GM12864 (cell line): ENCODE measurements at regions not wholly inside any gene's neighbourhood (a gene's known extent, or its start where the extent isn't known, plus 50 kb on each side); places are given as distances from the start of the nearest gene placed in this dataset.

Source experiments
- DNase-seq: peaks from one replicate; pipeline ENCODE4 v3.0.0-alpha.2; 2011; ENCODE audit warnings: low read depth
- H3K4me3 ChIP-seq: 2 replicates; pipeline ENCODE4 v1.5.1; 2011; ENCODE audit warnings: mild to moderate bottlenecking, low read depth, low read length, control low read depth
- TF ChIP-seq, protein P1 (sequence below): IDR thresholded peaks from 2 replicates; pipeline ENCODE4 v1.5.1; 2011; ENCODE audit warnings: low read depth, mild to moderate bottlenecking, moderate library complexity, low read length, control low read depth, inconsistent platforms; ENCODE audit errors: missing control alignments

DNA sequence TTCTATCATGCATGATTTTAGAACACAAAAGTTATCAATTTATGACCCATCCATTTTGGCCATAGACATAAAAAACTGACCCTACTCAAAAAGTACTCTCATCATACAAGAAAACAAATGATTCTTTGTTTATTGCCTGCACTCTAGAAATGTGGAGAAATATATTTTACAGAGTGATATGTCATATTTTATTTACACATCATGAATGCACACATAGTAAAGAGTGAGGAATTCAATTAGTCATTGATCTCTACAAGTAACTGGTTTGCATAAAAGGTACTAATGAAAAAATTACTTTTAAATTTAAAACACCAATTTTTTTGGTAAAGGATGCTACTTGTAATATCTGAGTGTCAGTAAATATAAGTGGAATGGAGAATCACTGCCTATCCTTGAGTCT is 242.5 kb upstream of the FAT4 start:
- DNase-seq: no peak
- TF ChIP-seq, protein P1, sequence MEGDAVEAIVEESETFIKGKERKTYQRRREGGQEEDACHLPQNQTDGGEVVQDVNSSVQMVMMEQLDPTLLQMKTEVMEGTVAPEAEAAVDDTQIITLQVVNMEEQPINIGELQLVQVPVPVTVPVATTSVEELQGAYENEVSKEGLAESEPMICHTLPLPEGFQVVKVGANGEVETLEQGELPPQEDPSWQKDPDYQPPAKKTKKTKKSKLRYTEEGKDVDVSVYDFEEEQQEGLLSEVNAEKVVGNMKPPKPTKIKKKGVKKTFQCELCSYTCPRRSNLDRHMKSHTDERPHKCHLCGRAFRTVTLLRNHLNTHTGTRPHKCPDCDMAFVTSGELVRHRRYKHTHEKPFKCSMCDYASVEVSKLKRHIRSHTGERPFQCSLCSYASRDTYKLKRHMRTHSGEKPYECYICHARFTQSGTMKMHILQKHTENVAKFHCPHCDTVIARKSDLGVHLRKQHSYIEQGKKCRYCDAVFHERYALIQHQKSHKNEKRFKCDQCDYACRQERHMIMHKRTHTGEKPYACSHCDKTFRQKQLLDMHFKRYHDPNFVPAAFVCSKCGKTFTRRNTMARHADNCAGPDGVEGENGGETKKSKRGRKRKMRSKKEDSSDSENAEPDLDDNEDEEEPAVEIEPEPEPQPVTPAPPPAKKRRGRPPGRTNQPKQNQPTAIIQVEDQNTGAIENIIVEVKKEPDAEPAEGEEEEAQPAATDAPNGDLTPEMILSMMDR: no peak
- H3K4me3 ChIP-seq: no peak overlapping the region

DNA sequence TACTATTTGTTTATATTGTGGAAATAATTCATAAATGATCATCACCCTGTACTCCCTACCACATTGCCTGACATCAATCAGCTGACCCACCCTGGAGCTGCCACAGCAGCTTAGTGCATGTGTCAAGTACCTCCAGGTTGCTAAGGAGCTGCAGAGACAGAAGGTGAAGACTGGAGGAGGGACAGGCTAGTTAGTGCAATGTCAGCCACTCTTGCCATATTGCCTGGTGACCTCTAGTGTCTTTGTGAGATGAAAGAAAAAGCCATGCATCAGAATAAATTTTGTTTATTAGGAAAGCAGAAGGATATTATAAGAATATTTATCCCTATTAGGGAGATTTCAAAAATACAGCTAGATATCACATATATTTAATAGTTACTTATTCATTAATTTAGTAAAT is 243.9 kb upstream of the FAT4 start:
- no peak for DNase-seq
- TF ChIP-seq, protein P1: no peak
- H3K4me3 ChIP-seq: no peak overlapping the region

DNA sequence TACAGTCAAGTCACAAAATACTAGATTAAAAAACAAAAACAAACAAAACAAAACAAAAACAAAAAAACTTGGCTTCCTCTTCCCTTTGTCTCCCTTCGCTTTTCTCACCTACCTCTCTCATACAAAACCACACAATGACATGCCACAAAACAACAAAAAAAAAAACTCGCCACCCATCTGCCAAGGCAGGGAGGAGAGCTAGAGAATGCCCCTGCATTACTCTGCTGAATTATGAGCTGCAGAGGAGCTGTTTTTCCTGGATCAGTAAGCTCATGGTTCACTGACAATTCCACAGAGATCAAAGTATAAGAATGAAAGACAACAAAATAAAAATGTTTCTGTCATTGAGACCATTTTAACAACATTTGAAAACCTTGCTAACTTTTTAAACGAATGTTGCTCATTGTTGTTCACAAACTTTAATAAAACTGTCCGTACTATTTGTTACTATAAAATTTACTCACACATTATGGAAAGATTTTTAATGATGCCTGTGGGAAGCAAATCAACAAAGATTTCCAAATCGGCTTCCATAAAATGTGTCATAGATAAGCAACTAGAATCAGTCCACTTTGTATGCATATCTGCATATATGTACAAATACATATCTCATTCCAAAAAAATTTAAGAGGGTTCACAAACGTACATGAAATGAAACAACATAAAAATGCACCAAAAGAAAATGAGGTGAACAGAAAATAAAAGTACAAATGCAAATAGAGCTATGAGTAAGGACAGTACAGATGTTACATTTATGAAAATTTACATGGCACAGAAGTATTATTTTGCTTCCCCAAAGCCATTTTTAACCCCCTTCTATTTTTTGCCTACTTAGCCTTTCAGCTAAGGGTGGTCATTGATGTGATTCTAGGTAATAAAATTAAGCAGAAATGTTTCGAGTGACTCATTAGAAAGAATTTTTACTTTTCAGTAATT is 252.4 kb upstream of the FAT4 start:
- TF ChIP-seq, protein P1: no peak
- no peak for DNase-seq

DNA sequence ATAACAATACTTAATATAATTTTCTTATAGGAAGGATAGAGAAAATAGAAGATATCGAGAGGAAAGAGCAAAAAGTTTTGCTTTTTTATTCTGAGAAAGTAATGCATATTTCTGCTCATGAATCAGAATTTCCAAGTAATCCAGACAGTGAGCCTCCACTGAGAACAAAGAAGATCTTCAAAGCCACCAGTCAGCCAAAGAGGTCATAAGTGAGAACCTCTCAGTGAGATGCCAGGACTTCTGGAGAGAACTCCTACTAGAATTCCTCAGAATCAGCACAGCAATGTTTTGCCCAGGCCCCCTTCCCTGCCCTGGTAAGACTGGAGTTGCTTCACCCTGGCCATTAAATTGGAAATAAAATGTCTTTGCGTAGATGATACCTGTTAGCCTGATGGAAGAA is 254.4 kb upstream of the FAT4 start:
- DNase-seq: no peak

More for the DNA sequence above, 252.4 kb upstream of the FAT4 start:
- no peak overlapping the region for H3K4me3 ChIP-seq

DNA sequence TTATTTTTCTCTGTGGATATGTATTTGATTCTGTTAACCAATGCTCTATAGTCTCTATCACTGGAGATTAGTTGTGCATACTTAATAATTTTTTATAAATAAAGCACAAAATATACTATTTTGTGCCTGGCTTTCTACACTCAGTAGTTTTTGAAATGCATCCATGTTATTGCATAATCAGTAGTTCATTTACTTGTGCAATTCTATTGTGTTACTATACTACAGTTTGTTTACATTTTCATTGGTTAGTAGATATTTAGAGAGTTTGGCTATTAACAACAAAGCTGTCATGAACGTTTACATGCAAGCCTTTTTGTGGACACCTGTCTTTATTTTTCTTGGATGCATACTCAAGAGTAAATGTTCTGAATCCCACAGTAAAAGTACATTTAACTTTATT is 265.0 kb upstream of the FAT4 start:
- TF ChIP-seq, protein P1: no peak
- no peak overlapping the region for H3K4me3 ChIP-seq
- DNase-seq: no peak

More for the DNA sequence above, 254.4 kb upstream of the FAT4 start:
- no peak overlapping the region for H3K4me3 ChIP-seq
- TF ChIP-seq, protein P1: no peak

DNA sequence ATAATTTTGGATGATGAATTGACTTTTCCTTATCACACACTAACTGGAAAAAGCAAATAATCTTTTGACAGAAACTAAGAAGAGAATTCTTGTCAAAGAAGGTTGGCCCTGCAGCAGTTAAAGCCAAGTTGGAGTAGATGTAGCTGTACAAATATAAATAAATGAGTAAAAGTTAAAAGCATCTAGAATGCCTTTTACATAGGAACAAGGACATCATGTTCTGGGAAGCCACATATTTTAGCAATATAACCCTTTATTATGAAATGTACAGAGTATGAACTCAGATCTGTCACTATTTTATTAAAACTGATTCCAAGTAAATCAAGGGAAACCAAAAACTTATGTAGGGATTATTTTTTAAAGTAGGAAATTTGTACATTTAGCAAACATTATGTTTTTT is 269.4 kb upstream of the FAT4 start:
- DNase-seq: no peak
- no peak overlapping the region for H3K4me3 ChIP-seq
- TF ChIP-seq, protein P1: no peak

DNA sequence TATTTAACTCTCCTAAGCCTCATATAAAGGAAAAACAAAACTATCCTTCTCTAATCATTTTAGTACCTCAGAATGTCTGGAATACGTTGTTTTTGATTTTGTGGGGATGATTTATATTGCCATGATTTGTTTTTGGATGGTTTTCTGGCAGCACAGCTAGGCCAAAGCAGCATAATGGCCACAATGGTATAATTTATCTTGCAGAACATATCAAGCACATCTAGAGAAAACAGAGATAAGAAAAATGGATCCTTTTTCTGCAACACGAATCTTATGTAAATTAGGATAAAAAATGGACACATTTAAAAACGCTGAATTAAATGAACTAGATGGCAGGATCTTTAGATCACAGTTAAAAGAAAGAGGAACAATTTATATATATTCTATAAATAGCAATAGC is 269.9 kb upstream of the FAT4 start:
- no peak for DNase-seq
- TF ChIP-seq, protein P1: no peak
- no peak overlapping the region for H3K4me3 ChIP-seq
